ENCODE measurements at regions not wholly inside any gene's neighbourhood (a gene's known extent, or its start where the extent isn't known, plus 50 kb on each side); places are given as distances from the start of the nearest gene placed in this dataset.

- Histone ChIP-seq H3K4me3 (ENCODE audit: low read depth, low read length) (no peak overlapping the region), H3K36me3 (ENCODE audit: control insufficient read depth, insufficient read depth, low read length) (no peaks in the 10 kb centered on the region), H3K27me3 (ENCODE audit: control insufficient read depth, insufficient read depth, low read length) (no peaks in the 10 kb centered on the region)
- DNase-seq (ENCODE audit: low read depth) (no peak), FAIRE-seq (no peak)
- TF ChIP-seq CTCF (IDR thresholded peaks at IDR 0.05; ENCODE audit: insufficient read depth, low read length, severe bottlenecking), result no peak
Measured at GRCh38 chr6:21984135-21984534, 312.7 kb downstream of the PRL start.

GRCh38 chr6:21984561-21984960, 312.3 kb downstream of the PRL start:
- no peaks in the 10 kb centered on the region for H3K36me3 ChIP-seq (ENCODE audit: control insufficient read depth, insufficient read depth, low read length)
- DNase-seq (ENCODE audit: low read depth) (no peak), FAIRE-seq (no peak)
- H3K27me3 ChIP-seq (ENCODE audit: control insufficient read depth, insufficient read depth, low read length), result no peaks in the 10 kb centered on the region
- TF ChIP-seq CTCF (IDR thresholded peaks at IDR 0.05; ENCODE audit: insufficient read depth, low read length, severe bottlenecking), result no peak
- no peak overlapping the region for H3K4me3 ChIP-seq (ENCODE audit: low read depth, low read length)

- H3K27me3 ChIP-seq (ENCODE audit: control insufficient read depth, insufficient read depth, low read length), result no peaks in the 10 kb centered on the region
- H3K4me3 ChIP-seq (ENCODE audit: low read depth, low read length), result no peak overlapping the region
- FAIRE-seq, result no peak
- DNase-seq (ENCODE audit: low read depth), result no peak
- H3K36me3 ChIP-seq (ENCODE audit: control insufficient read depth, insufficient read depth, low read length), result no peaks in the 10 kb centered on the region
- no peak for TF ChIP-seq CTCF (IDR thresholded peaks at IDR 0.05; ENCODE audit: insufficient read depth, low read length, severe bottlenecking)
Measured at GRCh38 chr6:21985904-21986303, 310.9 kb downstream of the PRL start.

GRCh38 chr6:21986703-21987102, 310.1 kb downstream of the PRL start:
- H3K4me3 ChIP-seq (ENCODE audit: low read depth, low read length), result no peak overlapping the region
- DNase-seq (ENCODE audit: low read depth) (no peak), FAIRE-seq (no peak)
- no peaks in the 10 kb centered on the region for H3K27me3 ChIP-seq (ENCODE audit: control insufficient read depth, insufficient read depth, low read length)
- H3K36me3 ChIP-seq (ENCODE audit: control insufficient read depth, insufficient read depth, low read length), result no peaks in the 10 kb centered on the region
- TF ChIP-seq CTCF (IDR thresholded peaks at IDR 0.05; ENCODE audit: insufficient read depth, low read length, severe bottlenecking), result no peak

- TF ChIP-seq CTCF (IDR thresholded peaks at IDR 0.05; ENCODE audit: insufficient read depth, low read length, severe bottlenecking), result no peak
- DNase-seq (ENCODE audit: low read depth) (peak; percentile 83), FAIRE-seq (no peak)
- Histone ChIP-seq H3K27me3 (ENCODE audit: control insufficient read depth, insufficient read depth, low read length) (no peaks in the 10 kb centered on the region), H3K4me3 (ENCODE audit: low read depth, low read length) (peak overlapping the region; percentile 20), H3K36me3 (ENCODE audit: control insufficient read depth, insufficient read depth, low read length) (no peaks in the 10 kb centered on the region)
Measured at GRCh38 chr6:21987501-21987957, 309.3 kb downstream of the PRL start.

- FAIRE-seq (no peak), DNase-seq (ENCODE audit: low read depth) (no peak)
- H3K4me3 ChIP-seq (ENCODE audit: low read depth, low read length), result no peak overlapping the region
- H3K27me3 ChIP-seq (ENCODE audit: control insufficient read depth, insufficient read depth, low read length), result no peaks in the 10 kb centered on the region
- TF ChIP-seq CTCF (IDR thresholded peaks at IDR 0.05; ENCODE audit: insufficient read depth, low read length, severe bottlenecking), result no peak
- H3K36me3 ChIP-seq (ENCODE audit: control insufficient read depth, insufficient read depth, low read length), result no peaks in the 10 kb centered on the region
Measured at GRCh38 chr6:21990577-21990976, 306.3 kb downstream of the PRL start.

All from bronchial epithelial cell (primary cell).